ENCODE measurements at regions not wholly inside any gene's neighbourhood (a gene's known extent, or its start where the extent isn't known, plus 50 kb on each side); places are given as distances from the start of the nearest gene placed in this dataset.

GRCh38 chr5:106522296-106522695 lies 1148.4 kb downstream of the EFNA5 start:
- Histone ChIP-seq H3K36me3 (ENCODE audit: control insufficient read depth in 2 of 2, extremely low read depth in 1 of 2, insufficient read depth in 2 of 2, low read length in 2 of 2) (no peaks in the 10 kb centered on the region), H3K4me1 (ENCODE audit: control insufficient read depth, extremely low read depth, insufficient read depth, low read length) (peaks cover 14% of the 10 kb centered on the region), H3K79me2 (ENCODE audit: control insufficient read depth, insufficient read depth, low read length) (no peaks in the 10 kb centered on the region), H4K20me1 (replicated peaks; ENCODE audit: control insufficient read depth, extremely low read depth, insufficient read depth, low read length) (no peaks in the 10 kb centered on the region), H2AFZ (ENCODE audit: low read depth, low read length) (peak overlapping the region; percentile 97), H3K4me2 (ENCODE audit: insufficient read depth, low read length) (peak overlapping the region; percentile 5), H3K9me1 (replicated peaks; ENCODE audit: control insufficient read depth, extremely low read depth, insufficient read depth, low read length) (no peaks in the 10 kb centered on the region), H3K4me3 (replicated peaks in 1 of 3; ENCODE audit: insufficient read depth in 1 of 3, low read depth in 1 of 3, low read length in 3 of 3) (no peak overlapping the region), H3K27me3 (ENCODE audit: control insufficient read depth in 2 of 2, insufficient read depth in 2 of 2, low read length in 2 of 2) (no peaks in the 10 kb centered on the region), H3K27ac (ENCODE audit: insufficient read depth, low read depth, low read length) (peak overlapping the region; percentile 25), H3K9ac (replicated peaks; ENCODE audit: extremely low read depth, insufficient read depth, low read length) (peak overlapping the region; percentile 47), H3K9me3 (replicated peaks; ENCODE audit: control insufficient read depth, insufficient read depth, low read length) (no peaks in the 10 kb centered on the region)
- DNase-seq (ENCODE audit: low read depth, low spot score): peak; percentile 71
- CTCF ChIA-PET: interaction anchor here (0.9 to 1.0 kb wide), 2 partner anchors 9 to 13 kb away, joined by 3 read pairs; no protein-coding TSS in a partner anchor
- TF ChIP-seq JUN (IDR thresholded peaks at IDR 0.05; ENCODE audit: borderline replicate concordance, insufficient read depth, insufficient read length, low read depth) (no peak), MYC (IDR thresholded peaks at IDR 0.05; ENCODE audit: low read depth, low read length) (no peak), GATA2 (IDR thresholded peaks at IDR 0.05; ENCODE audit: insufficient read depth, insufficient read length, low read depth, low read length) (no peak), POLR2AphosphoS5 (IDR thresholded peaks at IDR 0.05; ENCODE audit: insufficient read depth, low read depth, low read length) (no peak), EZH2 (IDR thresholded peaks at IDR 0.05; ENCODE audit: borderline replicate concordance, low read depth, low read length, severe bottlenecking) (no peak), FOS (IDR thresholded peaks at IDR 0.05; ENCODE audit: borderline replicate concordance, insufficient read depth, low read length) (no peak), POLR2A (IDR thresholded peaks at IDR 0.05; ENCODE audit: low read depth, low read length) (no peak)
- TF ChIP-seq, protein P1, sequence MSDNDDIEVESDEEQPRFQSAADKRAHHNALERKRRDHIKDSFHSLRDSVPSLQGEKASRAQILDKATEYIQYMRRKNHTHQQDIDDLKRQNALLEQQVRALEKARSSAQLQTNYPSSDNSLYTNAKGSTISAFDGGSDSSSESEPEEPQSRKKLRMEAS (IDR thresholded peaks at IDR 0.05; ENCODE audit: insufficient read depth, insufficient read length): no peak
- TF ChIP-seq, protein P2, sequence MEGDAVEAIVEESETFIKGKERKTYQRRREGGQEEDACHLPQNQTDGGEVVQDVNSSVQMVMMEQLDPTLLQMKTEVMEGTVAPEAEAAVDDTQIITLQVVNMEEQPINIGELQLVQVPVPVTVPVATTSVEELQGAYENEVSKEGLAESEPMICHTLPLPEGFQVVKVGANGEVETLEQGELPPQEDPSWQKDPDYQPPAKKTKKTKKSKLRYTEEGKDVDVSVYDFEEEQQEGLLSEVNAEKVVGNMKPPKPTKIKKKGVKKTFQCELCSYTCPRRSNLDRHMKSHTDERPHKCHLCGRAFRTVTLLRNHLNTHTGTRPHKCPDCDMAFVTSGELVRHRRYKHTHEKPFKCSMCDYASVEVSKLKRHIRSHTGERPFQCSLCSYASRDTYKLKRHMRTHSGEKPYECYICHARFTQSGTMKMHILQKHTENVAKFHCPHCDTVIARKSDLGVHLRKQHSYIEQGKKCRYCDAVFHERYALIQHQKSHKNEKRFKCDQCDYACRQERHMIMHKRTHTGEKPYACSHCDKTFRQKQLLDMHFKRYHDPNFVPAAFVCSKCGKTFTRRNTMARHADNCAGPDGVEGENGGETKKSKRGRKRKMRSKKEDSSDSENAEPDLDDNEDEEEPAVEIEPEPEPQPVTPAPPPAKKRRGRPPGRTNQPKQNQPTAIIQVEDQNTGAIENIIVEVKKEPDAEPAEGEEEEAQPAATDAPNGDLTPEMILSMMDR (IDR thresholded peaks at IDR 0.05; ENCODE audit: extremely low read depth in 1 of 2, insufficient read depth in 1 of 2, low read depth in 1 of 2, low read length in 2 of 2): no peak
- POLR2A ChIA-PET: no interaction called here
- dilution Hi-C loops (cut with MboI; ENCODE audit: extremely low pct_ligation_motif_present, low sequenced_read_pairs): no loop called here
- peak; percentile 59 for FAIRE-seq
- intact Hi-C loops (cut with micrococcal nuclease): no loop called here
- BruUV-seq (replicated peaks): no TSS peak

Measured in endothelial cell of umbilical vein (primary cell).